A549 (cell line): ENCODE measurements at regions not wholly inside any gene's neighbourhood (a gene's known extent, or its start where the extent isn't known, plus 50 kb on each side); places are given as distances from the start of the nearest gene placed in this dataset.

Experiments used
- CBX2 ChIP-seq: fragments of 200-600 bp; sonication (generic); IDR thresholded peaks from 2 replicates; pipeline ENCODE4 v1.6.1; 2016; ENCODE audit warnings: low read depth, mild to moderate bottlenecking, borderline replicate concordance
- CHD4 ChIP-seq: fragments of 200-600 bp; sonication (generic); IDR thresholded peaks from 2 replicates; pipeline ENCODE4 v1.6.1; 2016; ENCODE audit warnings: antibody characterized with exemption, mild to moderate bottlenecking, borderline replicate concordance
- CTCF ChIP-seq: fragments of >200 bp; sonication (Bioruptor Twin); formaldehyde crosslinking; IDR thresholded peaks from 3 replicates; pipeline ENCODE4 v1.5.1; 2016
- ELK1 ChIP-seq: fragments of 150-350 bp; IDR thresholded peaks from 2 replicates; pipeline ENCODE4 v1.6.1; 2014; ENCODE audit warnings: low read depth, mild to moderate bottlenecking, low read length
- FOSL2 ChIP-seq, 2 experiments: fragments of 450-650 bp in 1 of 2; fragments of >200 bp in 1 of 2; sonication (Bioruptor Twin) in 1 of 2; formaldehyde crosslinking; IDR thresholded peaks; 2 replicates each; pipeline versions ENCODE4 v1.5.0 to v1.6.1; 2016 to 2020; ENCODE audit warnings: mild to moderate bottlenecking in 1 of 2, moderate library complexity in 1 of 2
- JUN ChIP-seq, 2 experiments: fragments of >200 bp; sonication (Bioruptor Twin); formaldehyde crosslinking; IDR thresholded peaks; 2 replicates in 1 of 2; 3 replicates in 1 of 2; pipeline ENCODE4 v1.6.1; 2016 to 2017
- MYC ChIP-seq: IDR thresholded peaks from 2 replicates; pipeline ENCODE4 v1.6.1; 2012; ENCODE audit warnings: mild to moderate bottlenecking, inconsistent platforms, low read length, improper control_type of control experiment, borderline replicate concordance
- NPAS2 ChIP-seq: fragments of 250-450 bp; sonication (Bioruptor Pico); IDR thresholded peaks from 2 replicates; pipeline ENCODE4 v1.8.0; 2022; ENCODE audit warnings: mild to moderate bottlenecking, moderate library complexity, borderline replicate concordance
- PHF8 ChIP-seq: fragments of 200-600 bp; sonication (generic); IDR thresholded peaks from 2 replicates; pipeline ENCODE4 v1.6.1; 2016; ENCODE audit warnings: low read depth, mild to moderate bottlenecking, antibody characterized with exemption, moderate library complexity, borderline replicate concordance
- POLR2A ChIP-seq: IDR thresholded peaks from 2 replicates; pipeline ENCODE4 v1.6.1; 2012; ENCODE audit warnings: mild to moderate bottlenecking, low read length
- RAD21 ChIP-seq, 2 experiments: fragments of >200 bp in 1 of 2; sonication (Bioruptor Twin) in 1 of 2; formaldehyde crosslinking in 1 of 2; IDR thresholded peaks in 1 of 2; conservative IDR thresholded peaks in 1 of 2; 2 replicates in 1 of 2; 3 replicates in 1 of 2; pipeline ENCODE4 v1.6.1; 2012 to 2018; ENCODE audit warnings: inconsistent platforms in 1 of 2
- ZFP36 ChIP-seq: fragments of 450-650 bp; IDR thresholded peaks from 2 replicates; pipeline ENCODE4 v1.6.1; 2014; ENCODE audit warnings: borderline replicate concordance; ENCODE audit not compliant: partially characterized antibody

- TF ChIP-seq CHD4 (no peak), ELK1 (no peak), ZFP36 (no peak), MYC (no peak), CTCF (no peak), POLR2A (no peak), JUN (IDR thresholded peaks at IDR 0.05) (no peak), RAD21 (conservative IDR thresholded peaks at IDR 0.05 in 1 of 2, IDR thresholded peaks at IDR 0.05 in 1 of 2) (no peak), PHF8 (no peak), FOSL2 (IDR thresholded peaks at IDR 0.05) (no peak), FOSL2 (CRISPR knock-in tag; IDR thresholded peaks at IDR 0.05) (no peak), NPAS2 (CRISPR knock-in tag) (no peak), CBX2 (no peak)
Measured at GRCh38 chr3:99212969-99213368, 311.5 kb upstream of the DCBLD2 start.
